Fibroblast of lung (primary cell): ENCODE measurements at regions not wholly inside any gene's neighbourhood (a gene's known extent, or its start where the extent isn't known, plus 50 kb on each side); places are given as distances from the start of the nearest gene placed in this dataset.
"Not testable (repeated sequence)": the region's sequence is repeated elsewhere in the genome, so short reads cannot be mapped to it uniquely, and the experiment has no call there.

Experiments
- DNase-seq, 2 donors: peaks; one replicate each; pipeline versions ENCODE4 v3.0.0 to v3.0.0-alpha.2; 2010; ENCODE audit warnings: low read depth in 2 of 2
- H2AFZ ChIP-seq: 2 replicates; pipeline ENCODE4 v1.5.1; 2012; ENCODE audit warnings: low read length, control low read depth, inconsistent platforms
- H3K27ac ChIP-seq: 2 replicates; pipeline ENCODE4 v1.5.1; 2011; ENCODE audit warnings: low read length, control low read depth; ENCODE audit not compliant: insufficient read depth
- H3K27me3 ChIP-seq: 2 replicates; pipeline ENCODE4 v1.5.1; 2011; ENCODE audit warnings: mild to moderate bottlenecking, low read length; ENCODE audit not compliant: control insufficient read depth, insufficient read depth
- H3K36me3 ChIP-seq: 2 replicates; pipeline ENCODE4 v1.5.1; 2011; ENCODE audit warnings: low read length; ENCODE audit not compliant: control insufficient read depth, insufficient read depth
- H3K4me1 ChIP-seq: 2 replicates; pipeline ENCODE4 v1.5.1; 2011; ENCODE audit warnings: low read length; ENCODE audit not compliant: control insufficient read depth, insufficient read depth; ENCODE audit errors: extremely low read depth
- H3K4me2 ChIP-seq: 2 replicates; pipeline ENCODE4 v1.5.1; 2011; ENCODE audit warnings: low read length, control low read depth; ENCODE audit not compliant: insufficient read depth; ENCODE audit errors: extremely low read depth
- H3K4me3 ChIP-seq, 4 experiments: fragments of 200-600 bp in 1 of 4; sonication (generic) in 1 of 4; replicated peaks in 1 of 4; 2 replicates each; pipeline ENCODE4 v1.5.1; 2011 to 2016; ENCODE audit warnings: low read length in 4 of 4, low read depth in 3 of 4, mild to moderate bottlenecking in 3 of 4, control low read depth in 2 of 4, inconsistent platforms in 1 of 4, mixed read lengths in 1 of 4; ENCODE audit not compliant: insufficient read depth in 1 of 4; ENCODE audit errors: control extremely low read depth in 1 of 4
- H3K79me2 ChIP-seq: 2 replicates; pipeline ENCODE4 v1.5.1; 2012; ENCODE audit warnings: mild to moderate bottlenecking, low read length, inconsistent platforms; ENCODE audit not compliant: control insufficient read depth, insufficient read depth
- H3K9ac ChIP-seq: 2 replicates; pipeline ENCODE4 v1.5.1; 2011; ENCODE audit warnings: mild to moderate bottlenecking, low read length, control low read depth; ENCODE audit not compliant: insufficient read depth
- H3K9me3 ChIP-seq: 2 replicates; pipeline ENCODE4 v1.5.1; 2012; ENCODE audit warnings: low read depth, low read length; ENCODE audit not compliant: control insufficient read depth, insufficient read depth
- H4K20me1 ChIP-seq: 2 replicates; pipeline ENCODE4 v1.5.1; 2011; ENCODE audit warnings: low read length; ENCODE audit not compliant: control insufficient read depth, insufficient read depth; ENCODE audit errors: extremely low read depth
- EZH2 ChIP-seq: IDR thresholded peaks from 2 replicates; pipeline ENCODE4 v1.5.1; 2012; ENCODE audit warnings: low read length, control low read depth, mild to moderate bottlenecking; ENCODE audit errors: missing control alignments
- TF ChIP-seq, protein P1 (sequence below), 2 donors: IDR thresholded peaks in 1 of 2; conservative IDR thresholded peaks in 1 of 2; 1 replicate in 1 of 2; 2 replicates in 1 of 2; pipeline ENCODE4 v1.5.1; 2011 to 2012; ENCODE audit warnings: low read length in 2 of 2, control low read depth in 1 of 2, inconsistent platforms in 1 of 2, low read depth in 1 of 2, mild to moderate bottlenecking in 1 of 2

DNA sequence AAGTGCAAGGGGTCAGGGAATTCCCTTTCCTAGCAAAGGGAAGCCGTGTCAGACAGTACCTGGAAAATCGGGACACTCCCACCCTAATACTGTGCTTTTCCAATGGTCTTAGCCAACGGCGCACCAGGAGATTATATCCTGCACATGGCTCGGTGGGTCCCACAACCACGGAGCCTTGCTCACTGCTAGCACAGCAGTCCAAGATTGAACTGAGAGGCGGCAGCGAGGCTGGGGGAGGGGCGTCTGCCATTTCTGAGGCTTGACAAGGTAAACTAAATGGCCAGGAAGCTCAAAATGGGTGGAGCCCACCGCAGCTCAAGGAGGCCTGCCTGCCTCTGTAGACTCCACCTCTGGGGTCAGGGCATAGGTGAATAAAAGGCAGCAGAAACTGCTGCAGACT, 76.5 kb upstream of the LINC00632 start:
- H4K20me1 ChIP-seq, H3K27me3 ChIP-seq, H3K9me3 ChIP-seq, H3K79me2 ChIP-seq, DNase-seq, H2AFZ ChIP-seq, H3K27ac ChIP-seq, H3K36me3 ChIP-seq, H3K9ac ChIP-seq, H3K4me1 ChIP-seq, H3K4me3 ChIP-seq, H3K4me2 ChIP-seq: not testable (repeated sequence)

DNA sequence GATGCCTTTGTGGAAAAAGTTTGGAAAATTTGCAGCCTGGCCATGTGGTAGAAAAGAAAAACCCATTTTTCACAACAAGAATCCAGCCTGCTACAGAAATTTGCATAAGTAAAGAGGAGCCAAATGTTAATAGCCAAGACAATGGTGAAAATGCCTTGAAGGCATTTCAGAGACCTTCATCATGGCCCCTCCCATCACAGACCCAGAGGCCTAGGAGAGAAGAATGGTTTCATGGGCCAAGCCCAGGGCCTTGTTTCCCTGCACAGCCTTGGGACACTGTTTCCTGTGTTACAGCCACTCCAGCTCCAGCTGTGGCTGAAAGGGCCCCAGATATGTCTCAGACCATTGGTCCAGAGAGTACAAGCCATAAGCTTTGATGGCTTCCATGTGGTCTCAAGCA, 101.4 kb upstream of the LINC00632 start:
- no peak for TF ChIP-seq EZH2
- TF ChIP-seq, protein P1, sequence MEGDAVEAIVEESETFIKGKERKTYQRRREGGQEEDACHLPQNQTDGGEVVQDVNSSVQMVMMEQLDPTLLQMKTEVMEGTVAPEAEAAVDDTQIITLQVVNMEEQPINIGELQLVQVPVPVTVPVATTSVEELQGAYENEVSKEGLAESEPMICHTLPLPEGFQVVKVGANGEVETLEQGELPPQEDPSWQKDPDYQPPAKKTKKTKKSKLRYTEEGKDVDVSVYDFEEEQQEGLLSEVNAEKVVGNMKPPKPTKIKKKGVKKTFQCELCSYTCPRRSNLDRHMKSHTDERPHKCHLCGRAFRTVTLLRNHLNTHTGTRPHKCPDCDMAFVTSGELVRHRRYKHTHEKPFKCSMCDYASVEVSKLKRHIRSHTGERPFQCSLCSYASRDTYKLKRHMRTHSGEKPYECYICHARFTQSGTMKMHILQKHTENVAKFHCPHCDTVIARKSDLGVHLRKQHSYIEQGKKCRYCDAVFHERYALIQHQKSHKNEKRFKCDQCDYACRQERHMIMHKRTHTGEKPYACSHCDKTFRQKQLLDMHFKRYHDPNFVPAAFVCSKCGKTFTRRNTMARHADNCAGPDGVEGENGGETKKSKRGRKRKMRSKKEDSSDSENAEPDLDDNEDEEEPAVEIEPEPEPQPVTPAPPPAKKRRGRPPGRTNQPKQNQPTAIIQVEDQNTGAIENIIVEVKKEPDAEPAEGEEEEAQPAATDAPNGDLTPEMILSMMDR (conservative IDR thresholded peaks at IDR 0.05 in 1 of 2, IDR thresholded peaks at IDR 0.05 in 1 of 2; ENCODE audit: low read depth in 1 of 2, low read length in 2 of 2), result no peak
- H3K79me2 ChIP-seq, result no peaks in the 10 kb centered on the region
- DNase-seq, result no peak

DNA sequence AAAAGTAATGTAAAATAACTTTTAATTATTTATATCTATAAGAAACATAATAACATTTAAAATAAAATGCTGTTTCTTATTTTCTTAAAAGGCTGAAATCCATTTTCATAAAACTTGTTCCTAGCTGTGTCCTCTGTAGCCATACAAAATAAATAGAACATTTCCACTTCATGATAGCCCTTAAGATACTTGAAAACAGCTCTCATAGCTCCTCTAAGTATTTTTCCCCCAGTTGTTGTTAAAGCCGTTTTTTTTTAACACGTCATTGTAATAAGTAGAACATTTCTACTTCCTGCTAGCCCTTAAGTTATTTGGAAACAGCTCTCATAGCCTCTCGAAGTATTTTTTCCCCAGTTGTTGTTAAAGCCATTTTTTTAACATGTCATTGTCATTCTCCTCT, 97.3 kb upstream of the SOX3 start:
- Histone ChIP-seq H2AFZ (no peak overlapping the region), H3K4me2 (no peak overlapping the region), H3K79me2 (no peaks in the 10 kb centered on the region), H3K9me3 (no peaks in the 10 kb centered on the region), H3K4me1 (no peaks in the 10 kb centered on the region), H4K20me1 (no peaks in the 10 kb centered on the region), H3K9ac (no peak overlapping the region), H3K27me3 (no peaks in the 10 kb centered on the region), H3K27ac (no peak overlapping the region), H3K4me3 (no peak overlapping the region), H3K36me3 (no peaks in the 10 kb centered on the region)
- DNase-seq, result no peak
- TF ChIP-seq EZH2, result no peak
- TF ChIP-seq, protein P1 (conservative IDR thresholded peaks at IDR 0.05 in 1 of 2, IDR thresholded peaks at IDR 0.05 in 1 of 2; ENCODE audit: low read depth in 1 of 2, low read length in 2 of 2), result no peak

More for the DNA sequence above, 101.4 kb upstream of the LINC00632 start:
- Histone ChIP-seq H4K20me1 (no peaks in the 10 kb centered on the region), H3K9me3 (no peaks in the 10 kb centered on the region), H3K9ac (no peak overlapping the region), H2AFZ (no peak overlapping the region), H3K4me2 (no peak overlapping the region), H3K27me3 (no peaks in the 10 kb centered on the region), H3K36me3 (no peaks in the 10 kb centered on the region), H3K4me1 (no peaks in the 10 kb centered on the region), H3K4me3 (no peak overlapping the region), H3K27ac (no peak overlapping the region)
